H1 (cell line): ENCODE measurements at regions not wholly inside any gene's neighbourhood (a gene's known extent, or its start where the extent isn't known, plus 50 kb on each side); places are given as distances from the start of the nearest gene placed in this dataset.

Source experiments
- CTCF ChIA-PET: fragments of 300-600 bp; sonication (Branson Sonifier 250); formaldehyde crosslinking; loops from one replicate; lab custom pipeline; 2021; ENCODE audit not compliant: partially characterized antibody; lab: Charles Lee
- POLR2A ChIA-PET: fragments of 300-600 bp; sonication (Branson Sonifier 250); formaldehyde crosslinking; loops from one replicate; lab custom pipeline; 2021; ENCODE audit warnings: inconsistent platforms; ENCODE audit not compliant: partially characterized antibody; lab: Charles Lee
- DNase-seq, 2 experiments: peaks; one replicate each; pipeline versions ENCODE4 v3.0.0 to v3.0.0-alpha.2; 2010 to 2022; ENCODE audit warnings: low spot score in 2 of 2, low read depth in 1 of 2, mixed read lengths in 1 of 2
- FAIRE-seq: peaks from 2 replicates; lab custom pipeline; 2011; peaks lifted over from hg19 to GRCh38; lab: Jason Lieb, UNC
- H2AFZ ChIP-seq: 2 replicates; pipeline ENCODE4 v1.8.1; 2012; ENCODE audit warnings: low read length, inconsistent platforms
- H2AK5ac ChIP-seq: 2 replicates; pipeline ENCODE4 v1.6.1; 2013; ENCODE audit warnings: low read depth, low read length
- H2BK120ac ChIP-seq: replicated peaks from 2 replicates; pipeline ENCODE3; 2013; ENCODE audit warnings: low read depth, low read length, inconsistent platforms
- H2BK12ac ChIP-seq: 2 replicates; pipeline ENCODE4 v1.6.1; 2013; ENCODE audit warnings: low read depth, low read length
- H2BK15ac ChIP-seq: 2 replicates; pipeline ENCODE4 v1.6.1; 2013; ENCODE audit warnings: low read length
- H2BK20ac ChIP-seq: 2 replicates; pipeline ENCODE4 v1.6.1; 2013; ENCODE audit warnings: low read length
- H2BK5ac ChIP-seq: 2 replicates; pipeline ENCODE4 v1.6.1; 2013; ENCODE audit warnings: low read depth, low read length
- H3K14ac ChIP-seq: 2 replicates; pipeline ENCODE4 v1.6.1; 2013; ENCODE audit warnings: inconsistent platforms; ENCODE audit not compliant: insufficient read length
- H3K18ac ChIP-seq: 2 replicates; pipeline ENCODE4 v1.6.1; 2013; ENCODE audit warnings: low read length; ENCODE audit errors: extremely low read depth
- H3K23ac ChIP-seq: 2 replicates; pipeline ENCODE4 v1.6.1; 2013; ENCODE audit warnings: inconsistent platforms; ENCODE audit not compliant: insufficient read length
- H3K23me2 ChIP-seq: 2 replicates; pipeline ENCODE4 v1.6.1; 2013; ENCODE audit warnings: low read depth, low read length
- H3K27ac ChIP-seq: 2 replicates; pipeline ENCODE4 v1.6.1; 2011; ENCODE audit warnings: low read depth, low read length, inconsistent platforms
- H3K27me3 ChIP-seq, 4 experiments: replicated peaks in 1 of 4; 1 replicate in 1 of 4; 2 replicates in 3 of 4; pipeline versions ENCODE4 v1.6.1 to v1.8.1; 2011 to 2013; ENCODE audit warnings: low read length in 3 of 4, mild to moderate bottlenecking in 3 of 4, inconsistent platforms in 2 of 4, mixed read lengths in 2 of 4, moderate library complexity in 1 of 4; ENCODE audit not compliant: control insufficient read depth in 3 of 4, insufficient read depth in 3 of 4; ENCODE audit errors: extremely low read depth in 1 of 4
- H3K36me3 ChIP-seq, 4 experiments: 2 replicates each; pipeline versions ENCODE4 v1.6.1 to v1.8.1; 2011 to 2013; ENCODE audit warnings: mild to moderate bottlenecking in 4 of 4, low read length in 3 of 4, moderate library complexity in 2 of 4, control low read depth in 1 of 4, inconsistent platforms in 1 of 4; ENCODE audit not compliant: insufficient read depth in 4 of 4, control insufficient read depth in 2 of 4
- H3K4ac ChIP-seq: replicated peaks from 2 replicates; pipeline ENCODE3; 2013; ENCODE audit warnings: low read length, low read depth, mixed read lengths, inconsistent platforms; ENCODE audit not compliant: insufficient read length
- H3K4me1 ChIP-seq, 4 experiments: replicated peaks in 1 of 4; 1 replicate in 1 of 4; 2 replicates in 3 of 4; pipeline versions ENCODE4 v1.6.1 to v1.8.1; 2011 to 2013; ENCODE audit warnings: low read length in 3 of 4, inconsistent platforms in 2 of 4, mixed read lengths in 1 of 4; ENCODE audit not compliant: insufficient read depth in 4 of 4, control insufficient read depth in 3 of 4
- H3K4me2 ChIP-seq, 2 experiments: 2 replicates each; pipeline versions ENCODE4 v1.6.1 to v1.8.1; 2011 to 2013; ENCODE audit warnings: low read depth in 2 of 2, low read length in 2 of 2, control low read depth in 1 of 2, inconsistent platforms in 1 of 2, mild to moderate bottlenecking in 1 of 2; ENCODE audit not compliant: insufficient read depth in 1 of 2
- H3K4me3 ChIP-seq, 4 experiments: fragments of 200-600, 300-600 bp in 1 of 4; sonication (generic), shearing (Covaris generic), sonication (Bioruptor Twin) in 1 of 4; 2 replicates each; pipeline versions ENCODE4 v1.5.1 to v1.8.1; 2011 to 2016; ENCODE audit warnings: low read length in 4 of 4, low read depth in 3 of 4, control low read depth in 2 of 4, inconsistent platforms in 2 of 4, mild to moderate bottlenecking in 2 of 4, mixed read lengths in 1 of 4, moderate library complexity in 1 of 4; ENCODE audit not compliant: insufficient read depth in 2 of 4; ENCODE audit errors: extremely low read depth in 1 of 4
- H3K56ac ChIP-seq: replicated peaks from 2 replicates; pipeline ENCODE3; 2013; ENCODE audit warnings: low read depth, mild to moderate bottlenecking, mixed read lengths, low read length, inconsistent platforms; ENCODE audit not compliant: insufficient read length
- H3K79me1 ChIP-seq: 2 replicates; pipeline ENCODE4 v1.6.1; 2013; ENCODE audit warnings: low read depth, low read length, control low read depth
- H3K79me2 ChIP-seq, 2 experiments: 2 replicates each; pipeline versions ENCODE4 v1.6.1 to v1.8.1; 2012 to 2013; ENCODE audit warnings: low read length in 2 of 2, mild to moderate bottlenecking in 2 of 2, inconsistent platforms in 1 of 2; ENCODE audit not compliant: insufficient read depth in 2 of 2, control insufficient read depth in 1 of 2
- H3K9ac ChIP-seq, 4 experiments: replicated peaks in 1 of 4; 1 replicate in 1 of 4; 2 replicates in 3 of 4; pipeline versions ENCODE4 v1.6.1 to v1.8.1; 2011 to 2013; ENCODE audit warnings: low read depth in 3 of 4, low read length in 3 of 4, control low read depth in 2 of 4, mild to moderate bottlenecking in 2 of 4, moderate library complexity in 2 of 4, inconsistent platforms in 1 of 4; ENCODE audit errors: extremely low read depth in 1 of 4
- H3K9me3 ChIP-seq, 2 experiments: 2 replicates each; pipeline versions ENCODE4 v1.6.1 to v1.8.1; 2012 to 2013; ENCODE audit warnings: mild to moderate bottlenecking in 2 of 2, moderate library complexity in 2 of 2, control low read depth in 1 of 2, inconsistent platforms in 1 of 2, low read depth in 1 of 2, low read length in 1 of 2, mixed read lengths in 1 of 2; ENCODE audit not compliant: insufficient read depth in 2 of 2
- H4K20me1 ChIP-seq, 2 experiments: replicated peaks in 1 of 2; 2 replicates each; pipeline versions ENCODE3 to v1.8.1; 2011 to 2013; ENCODE audit warnings: inconsistent platforms in 2 of 2, low read length in 2 of 2, mild to moderate bottlenecking in 1 of 2; ENCODE audit not compliant: insufficient read depth in 2 of 2, control insufficient read depth in 1 of 2
- H4K5ac ChIP-seq: 2 replicates; pipeline ENCODE4 v1.6.1; 2013; ENCODE audit warnings: low read length, low read depth, mixed read lengths, inconsistent platforms; ENCODE audit not compliant: insufficient read length
- H4K8ac ChIP-seq: 2 replicates; pipeline ENCODE4 v1.8.0; 2013; ENCODE audit warnings: mild to moderate bottlenecking, moderate library complexity, low read length, inconsistent platforms; ENCODE audit not compliant: insufficient read depth; ENCODE audit errors: extremely low read depth
- H4K91ac ChIP-seq: replicated peaks from 2 replicates; pipeline ENCODE3; 2013; ENCODE audit warnings: low read length, mixed read lengths, inconsistent platforms; ENCODE audit not compliant: insufficient read length
- BCL11A ChIP-seq, 2 experiments: IDR thresholded peaks; one replicate each; pipeline ENCODE4 v1.6.1; 2011; ENCODE audit warnings: low read depth in 2 of 2, low read length in 2 of 2, mild to moderate bottlenecking in 2 of 2
- EGR1 ChIP-seq: IDR thresholded peaks from 2 replicates; pipeline ENCODE4 v1.6.1; 2011; ENCODE audit warnings: low read depth, low read length, borderline replicate concordance
- EP300 ChIP-seq, 2 experiments: IDR thresholded peaks; 1 replicate in 1 of 2; 2 replicates in 1 of 2; pipeline ENCODE4 v1.6.1; 2011 to 2012; ENCODE audit warnings: low read depth in 2 of 2, low read length in 2 of 2, mild to moderate bottlenecking in 2 of 2, borderline replicate concordance in 1 of 2, inconsistent platforms in 1 of 2, moderate library complexity in 1 of 2
- EZH2 ChIP-seq: fragments of 200-600 bp; sonication (generic); IDR thresholded peaks from 2 replicates; pipeline ENCODE4 v1.7.1; 2012; ENCODE audit warnings: low read depth, mild to moderate bottlenecking, moderate library complexity, low read length, inconsistent platforms; ENCODE audit not compliant: severe bottlenecking
- GABPA ChIP-seq: IDR thresholded peaks from 2 replicates; pipeline ENCODE4 v1.6.1; 2011; ENCODE audit warnings: mild to moderate bottlenecking, low read length, moderate library complexity, borderline replicate concordance; ENCODE audit not compliant: insufficient read depth
- POLR2A ChIP-seq, 2 experiments: IDR thresholded peaks; 1 replicate in 1 of 2; 2 replicates in 1 of 2; pipeline ENCODE4 v1.6.1; 2011; ENCODE audit warnings: low read depth in 2 of 2, low read length in 2 of 2, mild to moderate bottlenecking in 2 of 2; ENCODE audit errors: control extremely low read depth in 1 of 2
- SAP30 ChIP-seq: fragments of 300-600 bp; sonication (generic); IDR thresholded peaks from 2 replicates; pipeline ENCODE4 v1.7.1; 2012; ENCODE audit warnings: low read length, moderate library complexity, mild to moderate bottlenecking, inconsistent platforms; ENCODE audit not compliant: insufficient read depth, insufficient replicate concordance
- SIX5 ChIP-seq: IDR thresholded peaks from 2 replicates; pipeline ENCODE4 v1.6.1; 2011; ENCODE audit warnings: mild to moderate bottlenecking, low read depth, low read length
- USF2 ChIP-seq: IDR thresholded peaks from 2 replicates; pipeline ENCODE4 v1.6.1; 2011; ENCODE audit warnings: low read length, improper control_type of control experiment

- Histone ChIP-seq H4K91ac (no peak overlapping the region), H3K4me2 (no peak overlapping the region), H3K56ac (no peak overlapping the region), H3K79me2 (no peaks in the 10 kb centered on the region), H3K18ac (no peak overlapping the region), H2AK5ac (no peak overlapping the region), H3K23me2 (no peaks in the 10 kb centered on the region), H4K5ac (no peak overlapping the region), H2BK120ac (no peak overlapping the region), H2BK15ac (no peak overlapping the region), H3K9me3 (no peaks in the 10 kb centered on the region), H2AFZ (no peak overlapping the region), H2BK12ac (no peak overlapping the region), H3K9ac (no peak overlapping the region), H3K27me3 (no peaks in the 10 kb centered on the region), H4K20me1 (peaks cover 0 to 2% of the 10 kb centered on the region in 2 experiments), H3K4me1 (no peaks in the 10 kb centered on the region; a peak in 1 of 7 replicates), H3K27ac (no peak overlapping the region), H3K79me1 (no peaks in the 10 kb centered on the region), H3K4me3 (no peak overlapping the region), H4K8ac (no peak overlapping the region), H2BK20ac (no peak overlapping the region), H2BK5ac (no peak overlapping the region), H3K36me3 (peaks cover 0 to 33% (median 3%) of the 10 kb centered on the region in 4 experiments; a peak in 2 of 8 replicates), H3K14ac (no peak overlapping the region), H3K23ac (no peak overlapping the region), H3K4ac (no peak overlapping the region)
- ChIA-PET POLR2A (interaction anchor here (0.8 to 2.9 kb wide), 7 partner anchors 10 to 395 kb away, joined by 3 to 17 read pairs (median 5); no protein-coding TSS in a partner anchor), CTCF (interaction anchor here (1.7 kb wide), 1 partner anchor 9 kb away, joined by 6 read pairs; no protein-coding TSS in a partner anchor)
- TF ChIP-seq EP300 (IDR thresholded peaks at IDR 0.05; ENCODE audit: borderline replicate concordance in 1 of 2, low read depth in 2 of 2, low read length in 2 of 2): no peak
- TF ChIP-seq POLR2A (IDR thresholded peaks at IDR 0.05; ENCODE audit: control extremely low read depth in 1 of 2, low read depth in 2 of 2, low read length in 2 of 2): peak in 1 of 2 experiments; percentile 55; a peak in 1 of 3 replicates
- no peak for TF ChIP-seq GABPA
- no peak for TF ChIP-seq SIX5
- TF ChIP-seq USF2: no peak
- no peak for TF ChIP-seq EGR1
- no peak for TF ChIP-seq BCL11A (IDR thresholded peaks at IDR 0.05; ENCODE audit: low read depth in 2 of 2, low read length in 2 of 2)
- TF ChIP-seq SAP30: no peak
- no peak for TF ChIP-seq EZH2
- no peak for DNase-seq
- peak; percentile 78 for FAIRE-seq
Measured at GRCh38 chrX:122245175-122245574, 938.9 kb upstream of the GRIA3 start.
